ENCODE measurements at regions not wholly inside any gene's neighbourhood (a gene's known extent, or its start where the extent isn't known, plus 50 kb on each side); places are given as distances from the start of the nearest gene placed in this dataset.
A peak's percentile ranks its signal among the peaks of the same experiment; 100 is the strongest.
"Not testable (repeated sequence)": the region's sequence is repeated elsewhere in the genome, so short reads cannot be mapped to it uniquely, and the experiment has no call there.

DNA sequence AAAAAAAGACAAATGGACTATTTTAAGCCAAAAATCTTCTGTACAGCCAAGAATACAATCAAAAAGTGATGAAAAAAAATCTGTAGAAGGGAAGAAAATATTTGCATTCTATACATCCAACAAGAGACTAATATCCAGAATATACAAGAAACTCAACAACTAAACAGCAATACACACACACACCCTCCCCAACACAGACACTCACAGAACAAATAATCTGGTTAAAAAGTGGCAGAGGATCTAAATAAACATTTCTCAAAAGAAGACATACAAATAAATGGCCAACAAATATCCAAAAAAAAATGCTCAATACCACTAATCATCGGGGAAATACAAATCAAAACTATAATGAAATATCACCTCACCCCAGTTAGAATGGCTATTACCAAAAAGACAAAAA, 209.0 kb upstream of the ZNF385D start:
- H3K4me1 ChIP-seq (ENCODE audit: control insufficient read depth, insufficient read depth, low read length): no peaks in the 10 kb centered on the region

GRCh38 chr3:21962456-21962855, 211.4 kb upstream of the ZNF385D start:
- no peaks in the 10 kb centered on the region for H3K9me3 ChIP-seq (replicated peaks; ENCODE audit: control insufficient read depth, low read depth, low read length)
- no peak overlapping the region for H3K4me3 ChIP-seq (ENCODE audit: low read length)
- no peaks in the 10 kb centered on the region for H3K36me3 ChIP-seq (ENCODE audit: control insufficient read depth, insufficient read depth, low read length)
- H3K4me1 ChIP-seq (ENCODE audit: control insufficient read depth, insufficient read depth, low read length): no peaks in the 10 kb centered on the region
- no peak overlapping the region for H3K27ac ChIP-seq (ENCODE audit: low read length)
- no CpG with 5 or more reads among the region's 1 CpG for WGBS (ENCODE audit: insufficient coverage)
- DNase-seq: peak; percentile 39
- H3K27me3 ChIP-seq (ENCODE audit: control insufficient read depth, insufficient read depth, low read length): no peaks in the 10 kb centered on the region

More for the DNA sequence above, 209.0 kb upstream of the ZNF385D start:
- no peak for DNase-seq
- no CpG with 5 or more reads among the region's 1 CpG for WGBS (ENCODE audit: insufficient coverage)
- Histone ChIP-seq H3K27ac (ENCODE audit: low read length) (no peak overlapping the region), H3K9me3 (replicated peaks; ENCODE audit: control insufficient read depth, low read depth, low read length) (no peaks in the 10 kb centered on the region), H3K36me3 (ENCODE audit: control insufficient read depth, insufficient read depth, low read length) (no peaks in the 10 kb centered on the region), H3K4me3 (ENCODE audit: low read length) (no peak overlapping the region), H3K27me3 (ENCODE audit: control insufficient read depth, insufficient read depth, low read length) (no peaks in the 10 kb centered on the region)

- DNase-seq; H3K4me3 ChIP-seq (ENCODE audit: low read length); H3K9me3 ChIP-seq (replicated peaks; ENCODE audit: control insufficient read depth, low read depth, low read length); H3K4me1 ChIP-seq (ENCODE audit: control insufficient read depth, insufficient read depth, low read length); H3K27me3 ChIP-seq (ENCODE audit: control insufficient read depth, insufficient read depth, low read length); H3K36me3 ChIP-seq (ENCODE audit: control insufficient read depth, insufficient read depth, low read length); H3K27ac ChIP-seq (ENCODE audit: low read length): not testable (repeated sequence)
- WGBS (ENCODE audit: insufficient coverage): 96% methylated on average over 5 of the region's 8 CpGs
Observed at GRCh38 chr3:21966457-21966856, 215.4 kb upstream of the ZNF385D start.

GRCh38 chr3:21979706-21980105, 228.7 kb upstream of the ZNF385D start:
- Histone ChIP-seq H3K4me3 (ENCODE audit: low read length) (no peak overlapping the region), H3K36me3 (ENCODE audit: control insufficient read depth, insufficient read depth, low read length) (no peaks in the 10 kb centered on the region), H3K9me3 (replicated peaks; ENCODE audit: control insufficient read depth, low read depth, low read length) (no peaks in the 10 kb centered on the region), H3K27me3 (ENCODE audit: control insufficient read depth, insufficient read depth, low read length) (no peaks in the 10 kb centered on the region), H3K27ac (ENCODE audit: low read length) (no peak overlapping the region), H3K4me1 (ENCODE audit: control insufficient read depth, insufficient read depth, low read length) (no peaks in the 10 kb centered on the region)
- no CpG with 5 or more reads among the region's 1 CpG for WGBS (ENCODE audit: insufficient coverage)
- no peak for DNase-seq

- H3K36me3 ChIP-seq (ENCODE audit: control insufficient read depth, insufficient read depth, low read length): no peaks in the 10 kb centered on the region
- WGBS (ENCODE audit: insufficient coverage): no CpG with 5 or more reads among the region's 5 CpGs
Observed at GRCh38 chr3:21989341-21990042, 238.5 kb upstream of the ZNF385D start.

DNA sequence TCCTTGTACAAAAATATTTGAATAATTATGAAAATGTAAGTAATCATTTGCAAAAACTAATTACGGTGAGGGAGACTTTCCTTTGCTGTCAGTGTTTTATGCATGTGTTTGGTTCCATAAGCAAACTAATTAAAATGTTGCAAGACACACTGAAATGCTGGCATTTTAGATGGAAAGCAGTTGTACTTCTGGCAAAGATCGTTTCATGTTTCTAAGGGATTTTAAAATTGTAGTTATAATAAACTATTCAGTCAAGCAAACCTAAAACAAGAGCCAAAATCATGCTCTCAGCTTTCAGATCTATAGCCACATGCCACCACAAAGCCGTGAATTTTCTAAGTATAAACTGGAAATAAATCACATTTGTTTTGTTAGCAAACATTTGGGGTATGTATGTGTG, 240.1 kb upstream of the ZNF385D start:
- H3K27ac ChIP-seq (ENCODE audit: low read length): no peak overlapping the region
- WGBS (ENCODE audit: insufficient coverage): no CpG with 5 or more reads among the region's 3 CpGs
- no peaks in the 10 kb centered on the region for H3K27me3 ChIP-seq (ENCODE audit: control insufficient read depth, insufficient read depth, low read length)
- no peaks in the 10 kb centered on the region for H3K4me1 ChIP-seq (ENCODE audit: control insufficient read depth, insufficient read depth, low read length)
- H3K4me3 ChIP-seq (ENCODE audit: low read length): no peak overlapping the region
- no peaks in the 10 kb centered on the region for H3K36me3 ChIP-seq (ENCODE audit: control insufficient read depth, insufficient read depth, low read length)
- DNase-seq: peak; percentile 23
- H3K9me3 ChIP-seq (replicated peaks; ENCODE audit: control insufficient read depth, low read depth, low read length): no peaks in the 10 kb centered on the region

More at GRCh38 chr3:21989341-21990042, 238.5 kb upstream of the ZNF385D start:
- Histone ChIP-seq H3K27ac (ENCODE audit: low read length) (no peak overlapping the region), H3K9me3 (replicated peaks; ENCODE audit: control insufficient read depth, low read depth, low read length) (no peaks in the 10 kb centered on the region), H3K4me3 (ENCODE audit: low read length) (no peak overlapping the region), H3K4me1 (ENCODE audit: control insufficient read depth, insufficient read depth, low read length) (no peaks in the 10 kb centered on the region), H3K27me3 (ENCODE audit: control insufficient read depth, insufficient read depth, low read length) (no peaks in the 10 kb centered on the region)
- DNase-seq: peak; percentile 57

GRCh38 chr3:21995079-21995607, 244.1 kb upstream of the ZNF385D start:
- 57% methylated on average over 1 of the region's 2 CpGs for WGBS (ENCODE audit: insufficient coverage)
- Histone ChIP-seq H3K4me1 (ENCODE audit: control insufficient read depth, insufficient read depth, low read length) (no peaks in the 10 kb centered on the region), H3K27ac (ENCODE audit: low read length) (no peak overlapping the region), H3K4me3 (ENCODE audit: low read length) (no peak overlapping the region), H3K36me3 (ENCODE audit: control insufficient read depth, insufficient read depth, low read length) (no peaks in the 10 kb centered on the region), H3K27me3 (ENCODE audit: control insufficient read depth, insufficient read depth, low read length) (no peaks in the 10 kb centered on the region), H3K9me3 (replicated peaks; ENCODE audit: control insufficient read depth, low read depth, low read length) (no peaks in the 10 kb centered on the region)
- DNase-seq: no peak

- Histone ChIP-seq H3K4me1 (ENCODE audit: control insufficient read depth, insufficient read depth, low read length) (no peaks in the 10 kb centered on the region), H3K4me3 (ENCODE audit: low read length) (no peak overlapping the region), H3K27me3 (ENCODE audit: control insufficient read depth, insufficient read depth, low read length) (no peaks in the 10 kb centered on the region), H3K36me3 (ENCODE audit: control insufficient read depth, insufficient read depth, low read length) (no peaks in the 10 kb centered on the region), H3K9me3 (replicated peaks; ENCODE audit: control insufficient read depth, low read depth, low read length) (no peaks in the 10 kb centered on the region), H3K27ac (ENCODE audit: low read length) (no peak overlapping the region)
- DNase-seq: no peak
- no CpG with 5 or more reads among the region's 2 CpGs for WGBS (ENCODE audit: insufficient coverage)
Observed at GRCh38 chr3:22007368-22007767, 256.4 kb upstream of the ZNF385D start.

DNA sequence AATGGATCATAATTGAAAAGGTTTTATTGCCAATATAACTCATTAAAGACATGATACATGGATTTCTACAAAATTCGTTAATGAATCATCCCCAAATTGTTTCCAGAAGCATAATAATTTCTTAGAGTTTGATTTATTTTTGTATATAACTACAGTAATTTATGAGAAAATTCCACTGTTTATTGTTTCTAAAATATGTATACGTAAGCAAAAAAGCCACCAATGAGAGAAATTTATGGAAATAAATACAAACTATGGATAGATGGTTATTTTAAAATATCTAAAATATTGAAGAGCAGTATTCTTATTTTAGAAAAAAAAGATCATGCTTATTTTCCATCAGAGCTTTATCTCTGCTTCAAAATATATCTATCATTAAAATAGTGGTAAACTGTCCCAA, 260.0 kb upstream of the ZNF385D start:
- Histone ChIP-seq H3K36me3 (ENCODE audit: control insufficient read depth, insufficient read depth, low read length) (no peaks in the 10 kb centered on the region), H3K27me3 (ENCODE audit: control insufficient read depth, insufficient read depth, low read length) (no peaks in the 10 kb centered on the region), H3K27ac (ENCODE audit: low read length) (no peak overlapping the region), H3K4me3 (ENCODE audit: low read length) (no peak overlapping the region), H3K4me1 (ENCODE audit: control insufficient read depth, insufficient read depth, low read length) (no peaks in the 10 kb centered on the region), H3K9me3 (replicated peaks; ENCODE audit: control insufficient read depth, low read depth, low read length) (no peaks in the 10 kb centered on the region)
- no peak for DNase-seq
- WGBS (ENCODE audit: insufficient coverage): no CpG with 5 or more reads among the region's 2 CpGs

DNA sequence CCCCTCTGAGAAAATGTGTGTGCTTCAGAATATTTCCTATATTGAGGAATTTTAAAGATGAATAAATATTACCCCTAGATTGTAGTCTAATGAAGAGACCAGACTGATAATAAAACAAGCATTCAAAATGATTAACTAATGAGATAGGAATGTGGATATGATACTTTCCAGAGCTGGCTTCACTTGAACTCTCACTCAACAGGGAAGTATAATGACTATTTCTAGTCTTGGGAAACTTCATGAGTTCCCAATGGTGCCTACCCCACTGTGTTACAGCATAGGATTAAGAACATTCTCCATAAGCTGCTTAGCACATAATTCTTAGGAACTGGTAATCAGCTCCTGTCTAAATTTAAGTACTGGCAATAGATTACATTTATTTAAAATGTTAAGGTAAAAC, 261.5 kb upstream of the ZNF385D start:
- no peak for DNase-seq
- H3K27ac ChIP-seq (ENCODE audit: low read length): no peak overlapping the region

DNA sequence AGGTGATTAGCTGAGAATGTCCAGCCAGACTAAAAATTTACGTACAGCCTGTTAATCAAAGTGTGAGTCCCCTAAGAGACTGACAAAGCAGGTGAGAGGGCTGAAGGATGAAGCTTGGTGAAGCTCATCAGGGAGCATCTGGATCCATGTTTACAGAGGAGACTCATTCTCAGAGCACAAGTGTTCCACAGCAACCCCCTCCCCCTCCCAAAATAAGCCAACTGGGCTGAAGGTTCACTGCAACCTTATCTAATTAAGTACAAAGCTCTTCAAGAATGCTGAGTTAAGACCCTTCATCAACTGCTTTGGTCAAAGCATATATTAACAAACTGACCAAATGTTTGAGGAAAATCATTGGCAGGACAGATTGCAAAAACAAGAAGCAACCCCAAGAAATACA, 262.6 kb upstream of the ZNF385D start:
- Histone ChIP-seq H3K27me3 (ENCODE audit: control insufficient read depth, insufficient read depth, low read length) (no peaks in the 10 kb centered on the region), H3K4me1 (ENCODE audit: control insufficient read depth, insufficient read depth, low read length) (no peaks in the 10 kb centered on the region), H3K27ac (ENCODE audit: low read length) (no peak overlapping the region), H3K9me3 (replicated peaks; ENCODE audit: control insufficient read depth, low read depth, low read length) (no peaks in the 10 kb centered on the region), H3K36me3 (ENCODE audit: control insufficient read depth, insufficient read depth, low read length) (no peaks in the 10 kb centered on the region), H3K4me3 (ENCODE audit: low read length) (no peak overlapping the region)
- 63% methylated on average over 1 of the region's 1 CpG for WGBS (ENCODE audit: insufficient coverage)
- no peak for DNase-seq

More for the DNA sequence above, 261.5 kb upstream of the ZNF385D start:
- Histone ChIP-seq H3K4me3 (ENCODE audit: low read length) (no peak overlapping the region), H3K9me3 (replicated peaks; ENCODE audit: control insufficient read depth, low read depth, low read length) (no peaks in the 10 kb centered on the region), H3K27me3 (ENCODE audit: control insufficient read depth, insufficient read depth, low read length) (no peaks in the 10 kb centered on the region), H3K36me3 (ENCODE audit: control insufficient read depth, insufficient read depth, low read length) (no peaks in the 10 kb centered on the region), H3K4me1 (ENCODE audit: control insufficient read depth, insufficient read depth, low read length) (no peaks in the 10 kb centered on the region)
